Uterus (tissue), 3 donors: ENCODE measurements at regions not wholly inside any gene's neighbourhood (a gene's known extent, or its start where the extent isn't known, plus 50 kb on each side); places are given as distances from the start of the nearest gene placed in this dataset.

ENCODE experiments used
- DNase-seq, 2 donors: peaks; one replicate each; pipeline ENCODE4 v3.0.0-alpha.2; 2019 to 2020
- H3K27ac ChIP-seq, 2 donors: fragments of 200-600 bp; sonication (generic); 1 replicate in 1 of 2; 2 replicates in 1 of 2; pipeline ENCODE4 v1.5.1; 2016 to 2018
- H3K27me3 ChIP-seq, 2 donors: fragments of 200-600 bp; sonication (generic); one replicate each; pipeline ENCODE4 v1.5.1; 2018 to 2019; ENCODE audit warnings: control low read depth in 1 of 2
- H3K36me3 ChIP-seq, 2 donors: fragments of 200-600 bp; sonication (generic); one replicate each; pipeline ENCODE4 v1.5.1; 2019; ENCODE audit warnings: control low read depth in 1 of 2
- H3K4me1 ChIP-seq, 2 donors: fragments of 200-600 bp; sonication (generic); one replicate each; pipeline ENCODE4 v1.5.1; 2018 to 2019; ENCODE audit warnings: control low read depth in 1 of 2
- H3K4me3 ChIP-seq, 2 donors: fragments of 200-600 bp; sonication (generic); 1 replicate in 1 of 2; 2 replicates in 1 of 2; pipeline ENCODE4 v1.5.1; 2018 to 2019; ENCODE audit warnings: mild to moderate bottlenecking in 1 of 2
- H3K9me3 ChIP-seq, 2 donors: fragments of 200-600 bp; sonication (generic); one replicate each; pipeline ENCODE4 v1.5.1; 2019; ENCODE audit warnings: control low read depth in 1 of 2
- CTCF ChIP-seq, 4 experiments: fragments of 200-600 bp in 2 of 4; fragments of 450-650 bp in 2 of 4; sonication (generic) in 2 of 4; IDR thresholded peaks; one replicate each; pipeline ENCODE4 v1.5.1; 2016 to 2019; ENCODE audit warnings: antibody characterized with exemption in 4 of 4, mild to moderate bottlenecking in 2 of 4, moderate library complexity in 1 of 4
- POLR2A ChIP-seq, 2 donors: fragments of 450-650 bp; IDR thresholded peaks; one replicate each; pipeline ENCODE4 v1.6.1; 2016; ENCODE audit warnings: antibody characterized with exemption in 2 of 2, mild to moderate bottlenecking in 1 of 2, moderate library complexity in 1 of 2
- intact Hi-C: fragments of 100-400 bp; cut with DNase I; formaldehyde crosslinking; loops from one replicate; pipeline ENCODE4 v1.15.1; 2023; ENCODE audit warnings: low total_unique reads
- donor health status: DM: yes; HTN: yes; CAD: no.

DNA sequence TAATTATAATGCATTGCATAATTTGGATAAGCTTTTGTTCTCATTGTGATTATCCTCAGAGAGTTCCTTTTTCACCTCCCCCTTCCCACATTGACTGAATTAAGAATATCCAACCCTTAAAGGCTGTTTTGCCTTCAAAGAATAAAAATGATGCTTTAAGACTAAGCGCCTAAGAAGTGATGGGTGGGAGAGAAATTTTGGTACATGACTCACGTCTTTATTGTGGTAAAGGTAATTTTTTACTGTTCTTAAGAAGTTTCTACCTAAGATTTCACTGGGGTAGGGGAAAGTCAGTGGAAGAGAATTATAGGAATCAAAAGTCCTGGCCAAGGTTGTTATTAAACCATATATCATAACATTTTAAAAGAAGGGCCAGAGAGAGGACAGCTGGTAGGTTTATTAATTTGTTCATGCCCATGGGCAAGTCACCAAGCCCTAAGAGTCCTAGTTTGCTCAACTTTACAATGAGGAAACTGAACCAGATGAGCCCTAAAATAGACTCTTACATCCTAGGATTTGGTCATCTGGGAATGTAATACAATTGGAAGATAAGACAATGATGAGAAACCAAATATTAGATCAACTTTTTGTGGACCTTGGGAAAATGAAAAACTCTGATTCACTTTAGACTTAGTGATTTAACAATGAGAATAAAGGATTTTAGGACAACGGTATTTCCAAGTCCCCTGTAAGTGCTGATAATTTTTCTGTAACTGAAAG lies 101.1 kb upstream of the RASGRP1 start:
- no peak overlapping the region for H3K27ac ChIP-seq
- DNase-seq, result no peak
- no peaks in the 10 kb centered on the region for H3K27me3 ChIP-seq
- intact Hi-C loops, result no loop called here
- no peaks in the 10 kb centered on the region for H3K4me1 ChIP-seq
- no peaks in the 10 kb centered on the region for H3K36me3 ChIP-seq
- H3K4me3 ChIP-seq, result no peak overlapping the region
- no peak for TF ChIP-seq POLR2A (IDR thresholded peaks at IDR 0.05)
- TF ChIP-seq CTCF (IDR thresholded peaks at IDR 0.05), result no peak
- no peaks in the 10 kb centered on the region for H3K9me3 ChIP-seq

GRCh38 chr15:38666865-38667510 lies 102.4 kb upstream of the RASGRP1 start:
- no peak for DNase-seq
- Histone ChIP-seq H3K27me3 (no peaks in the 10 kb centered on the region), H3K36me3 (no peaks in the 10 kb centered on the region), H3K4me3 (no peak overlapping the region), H3K9me3 (no peaks in the 10 kb centered on the region), H3K27ac (no peak overlapping the region), H3K4me1 (no peaks in the 10 kb centered on the region)
- TF ChIP-seq CTCF (IDR thresholded peaks at IDR 0.05) (no peak), POLR2A (IDR thresholded peaks at IDR 0.05) (no peak)
- intact Hi-C loops, result no loop called here

- intact Hi-C loops, result no loop called here
- DNase-seq, result no peak
Measured at GRCh38 chr15:38667890-38668850, 103.6 kb upstream of the RASGRP1 start.

GRCh38 chr15:38668898-38669391 lies 104.3 kb upstream of the RASGRP1 start:
- Histone ChIP-seq H3K4me1 (no peaks in the 10 kb centered on the region), H3K4me3 (no peak overlapping the region), H3K36me3 (no peaks in the 10 kb centered on the region), H3K9me3 (no peaks in the 10 kb centered on the region), H3K27me3 (no peaks in the 10 kb centered on the region), H3K27ac (no peak overlapping the region)
- DNase-seq, result no peak
- TF ChIP-seq CTCF (IDR thresholded peaks at IDR 0.05) (no peak), POLR2A (IDR thresholded peaks at IDR 0.05) (no peak)
- intact Hi-C loops, result no loop called here

More at GRCh38 chr15:38667890-38668850, 103.6 kb upstream of the RASGRP1 start:
- H3K4me1 ChIP-seq, result no peaks in the 10 kb centered on the region
- no peaks in the 10 kb centered on the region for H3K36me3 ChIP-seq
- no peak overlapping the region for H3K4me3 ChIP-seq
- H3K27ac ChIP-seq, result no peak overlapping the region
- no peaks in the 10 kb centered on the region for H3K27me3 ChIP-seq
- TF ChIP-seq CTCF (IDR thresholded peaks at IDR 0.05), result no peak
- no peak for TF ChIP-seq POLR2A (IDR thresholded peaks at IDR 0.05)
- no peaks in the 10 kb centered on the region for H3K9me3 ChIP-seq
